ENCODE measurements at regions not wholly inside any gene's neighbourhood (a gene's known extent, or its start where the extent isn't known, plus 50 kb on each side); places are given as distances from the start of the nearest gene placed in this dataset.
"Not testable (repeated sequence)": the region's sequence is repeated elsewhere in the genome, so short reads cannot be mapped to it uniquely, and the experiment has no call there.

DNA sequence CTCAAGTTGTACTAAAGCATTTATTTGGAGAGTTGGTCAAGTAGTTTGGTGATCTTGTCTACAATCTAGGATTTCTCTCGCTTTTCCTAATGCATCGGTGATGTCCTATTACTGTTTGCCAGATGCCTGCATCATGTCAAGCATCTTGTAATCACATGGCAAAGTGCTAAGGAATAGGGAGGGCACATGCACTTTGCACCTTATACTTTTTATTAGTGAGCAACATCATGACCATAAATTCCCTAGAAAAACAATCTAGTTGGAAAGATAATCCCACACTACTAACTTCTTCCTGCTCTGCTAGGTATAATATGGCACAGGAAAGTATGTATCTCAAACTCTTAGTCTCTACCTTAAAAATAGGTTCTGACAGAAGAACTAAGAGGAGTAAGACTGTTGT lies 894.3 kb upstream of the SLITRK1 start:
- no peak for DNase-seq (ENCODE audit: low read depth, low spot score)

DNA sequence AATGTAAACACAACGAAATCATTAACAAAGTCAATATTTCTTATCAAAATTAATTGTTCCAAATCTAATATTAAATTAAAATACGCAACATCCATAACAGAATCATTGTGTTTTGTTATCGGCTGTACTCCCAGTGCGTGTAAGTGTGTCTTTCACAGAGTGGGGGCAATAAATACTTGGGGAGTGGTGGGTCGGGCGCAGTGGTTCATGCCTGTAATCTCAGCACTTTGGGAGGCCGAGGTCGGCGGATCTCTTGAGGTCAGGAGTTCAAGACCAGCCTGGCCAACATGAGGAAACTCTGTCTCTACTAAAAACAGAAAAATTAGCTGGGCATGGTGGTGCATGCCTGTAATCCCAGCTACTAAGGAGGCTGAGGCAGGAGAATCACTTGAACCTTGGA lies 893.6 kb upstream of the SLITRK1 start:
- DNase-seq (ENCODE audit: low read depth, low spot score) = not testable (repeated sequence)

DNA sequence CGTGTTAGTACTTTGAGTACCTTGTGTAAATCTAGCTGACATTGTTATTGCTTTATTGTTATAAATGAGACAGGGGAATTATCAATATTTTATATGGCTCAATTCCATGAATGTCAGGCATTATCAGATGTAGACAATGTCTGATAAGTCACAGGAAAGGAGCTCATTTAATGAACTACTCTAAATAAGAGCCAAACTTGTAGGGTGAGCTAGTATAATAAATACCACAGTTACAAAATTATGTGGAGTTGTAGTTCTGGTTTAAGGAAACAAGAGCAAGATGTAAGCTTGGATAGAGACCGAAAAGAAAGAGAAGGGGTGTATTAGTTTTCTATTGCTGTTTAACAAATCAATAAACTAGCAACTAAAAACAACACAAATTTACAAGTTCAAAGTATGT lies 891.8 kb upstream of the SLITRK1 start:
- DNase-seq (ENCODE audit: low read depth, low spot score) = no peak

DNA sequence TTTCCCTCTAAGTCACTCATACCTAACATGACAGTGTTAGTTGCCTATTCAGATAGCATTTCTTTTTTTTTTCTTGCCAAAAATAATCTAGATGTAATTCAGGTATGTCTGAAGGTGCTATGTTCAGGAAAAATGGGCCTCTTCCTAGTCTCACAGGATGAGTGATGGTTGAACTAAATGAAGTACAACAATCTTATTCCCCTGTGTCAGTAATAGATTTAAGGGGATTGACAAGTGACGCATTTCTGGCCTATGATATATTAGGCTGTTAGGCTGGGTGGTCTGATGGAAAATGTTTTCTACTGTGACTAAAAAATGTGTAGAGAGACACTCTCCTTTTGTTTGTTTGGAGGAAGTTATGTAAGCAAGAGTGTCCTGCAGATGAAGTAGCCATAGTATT lies 878.7 kb upstream of the SLITRK1 start:
- no peak for DNase-seq (ENCODE audit: low read depth, low spot score)

DNA sequence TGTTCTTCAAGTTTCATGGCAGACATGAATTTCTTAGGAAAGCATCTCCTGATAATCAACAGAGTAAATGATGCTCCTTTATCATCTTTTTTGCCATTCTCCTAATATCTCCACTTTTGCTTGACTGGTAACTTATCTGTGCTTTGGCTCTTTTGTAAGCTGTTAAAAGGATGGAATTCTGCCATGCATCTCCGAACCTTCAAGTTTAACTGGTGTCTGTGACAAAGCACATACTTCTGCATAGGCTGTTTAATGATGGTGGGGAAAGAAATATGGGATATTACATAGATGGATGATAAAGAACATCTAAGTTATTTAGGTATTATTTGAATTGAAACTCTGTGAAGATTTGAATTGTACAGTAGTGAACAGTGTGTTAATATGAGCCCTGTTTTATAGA lies 866.9 kb upstream of the SLITRK1 start:
- DNase-seq (ENCODE audit: low read depth, low spot score) = no peak

DNA sequence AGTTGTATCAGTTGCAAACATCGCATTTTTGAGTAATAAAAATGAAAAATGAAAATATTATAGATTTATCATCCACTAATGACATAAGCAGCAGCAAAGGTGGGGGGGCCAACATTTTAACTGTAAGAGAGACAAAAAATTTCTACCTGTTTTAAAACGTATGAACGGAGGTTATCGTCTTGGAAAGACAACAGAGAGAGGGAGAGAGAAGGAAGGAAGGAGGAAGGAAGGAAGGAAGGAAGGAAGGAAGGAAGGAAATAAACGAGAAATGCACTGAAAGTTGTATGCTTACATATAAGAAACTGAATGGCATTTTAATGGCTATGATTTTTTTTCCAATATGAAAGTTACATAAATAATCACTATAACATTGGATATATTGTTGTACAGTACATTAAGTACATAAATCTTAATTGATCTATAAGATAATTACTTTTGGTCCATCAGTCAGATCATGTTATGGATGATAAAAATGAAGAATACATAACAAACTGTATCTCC lies 862.8 kb upstream of the SLITRK1 start:
- DNase-seq (ENCODE audit: low read depth, low spot score) = no peak

DNA sequence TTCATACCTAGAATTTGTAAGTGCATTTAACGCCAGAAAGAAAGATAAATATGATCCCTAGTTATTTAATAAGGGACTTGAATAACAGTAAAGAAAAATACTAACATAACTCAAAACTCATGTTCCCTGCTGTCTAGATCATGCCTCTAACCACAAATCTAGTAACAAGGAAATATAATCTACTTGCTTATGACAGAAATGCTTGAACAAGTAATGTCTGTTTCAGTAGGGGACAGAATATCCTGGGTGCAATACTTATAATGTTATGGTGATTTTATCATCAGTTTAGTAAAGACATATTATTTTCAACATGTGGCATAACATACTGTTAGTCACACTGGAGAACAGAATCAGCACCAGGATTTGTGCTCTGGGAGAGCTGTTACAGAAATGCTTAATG lies 861.9 kb upstream of the SLITRK1 start:
- DNase-seq (ENCODE audit: low read depth, low spot score) = no peak

DNA sequence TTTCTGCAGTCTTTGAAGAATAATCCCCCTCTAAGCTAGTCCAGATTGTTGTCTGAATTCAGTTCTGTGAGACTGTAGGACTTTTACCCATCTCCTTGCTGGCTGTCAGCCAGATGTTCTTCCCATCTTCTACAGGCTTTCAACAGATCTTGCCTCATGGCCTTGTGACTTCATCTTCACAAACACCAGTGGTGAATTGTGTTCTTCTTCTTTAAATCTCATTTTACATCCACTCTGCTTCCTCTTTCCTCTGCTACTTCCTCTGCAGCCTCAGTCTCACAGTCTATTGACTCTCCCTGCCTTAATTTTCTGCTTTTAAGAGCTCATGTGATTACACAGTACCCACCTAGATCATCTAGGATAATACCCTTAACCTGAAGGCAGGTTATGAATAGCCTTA lies 859.0 kb upstream of the SLITRK1 start:
- DNase-seq (ENCODE audit: low read depth, low spot score) = no peak

DNA sequence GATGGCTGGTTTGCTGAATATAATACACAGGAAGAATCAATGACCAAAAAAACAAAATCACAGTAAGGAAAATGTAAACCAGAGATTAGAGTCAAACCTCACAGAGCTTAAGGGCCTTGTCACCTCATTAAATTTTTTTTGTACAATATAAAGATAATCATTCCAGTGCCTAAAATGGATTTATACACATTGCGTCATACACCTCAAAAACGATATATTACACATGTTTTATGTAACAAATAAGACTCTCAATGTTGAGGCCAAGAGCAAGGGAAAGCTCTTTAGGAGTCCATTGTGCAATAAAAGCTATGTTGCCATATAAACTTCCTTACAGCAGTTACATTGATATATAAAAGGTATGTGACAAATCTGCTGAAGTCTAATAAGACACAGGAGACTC lies 856.7 kb upstream of the SLITRK1 start:
- DNase-seq (ENCODE audit: low read depth, low spot score) = no peak

DNA sequence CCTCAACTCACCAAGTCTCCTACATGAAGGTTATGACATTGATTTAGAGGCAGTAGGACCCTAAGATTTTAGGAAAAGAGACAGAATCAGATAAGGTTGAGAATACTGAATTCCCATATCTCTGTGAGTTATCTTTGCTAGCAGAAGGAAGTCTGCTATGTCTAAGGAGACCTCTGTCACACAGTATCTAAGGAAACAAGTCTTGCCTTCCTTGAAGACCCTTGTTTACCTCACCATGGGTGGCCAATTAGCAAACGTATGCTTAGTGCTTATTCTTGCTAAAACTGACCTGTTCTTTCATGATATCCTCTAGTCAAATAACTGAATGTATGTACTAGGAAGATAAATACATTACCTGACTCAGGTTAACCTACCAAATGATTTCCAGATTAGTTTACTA lies 855.4 kb upstream of the SLITRK1 start:
- DNase-seq (ENCODE audit: low read depth, low spot score) = no peak

DNA sequence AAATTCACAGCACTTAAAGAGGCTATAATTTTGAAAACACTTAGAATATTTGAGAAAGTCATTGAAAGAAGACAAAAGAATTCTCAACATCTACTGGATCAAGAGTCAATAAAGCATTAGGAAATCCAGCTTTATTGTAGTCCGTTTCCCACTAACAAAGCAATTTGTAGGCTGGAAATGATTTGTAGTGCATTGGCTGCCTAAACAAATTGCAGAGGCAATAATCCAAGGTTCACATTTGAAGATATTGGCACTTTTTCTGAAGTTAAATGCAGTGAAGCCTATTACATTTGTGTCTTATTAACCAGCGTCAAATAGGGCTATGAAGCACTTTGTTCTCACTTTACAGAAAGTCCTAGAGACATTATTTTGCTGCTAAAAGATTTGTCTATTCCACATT lies 848.1 kb upstream of the SLITRK1 start:
- no peak for DNase-seq (ENCODE audit: low read depth, low spot score)

DNA sequence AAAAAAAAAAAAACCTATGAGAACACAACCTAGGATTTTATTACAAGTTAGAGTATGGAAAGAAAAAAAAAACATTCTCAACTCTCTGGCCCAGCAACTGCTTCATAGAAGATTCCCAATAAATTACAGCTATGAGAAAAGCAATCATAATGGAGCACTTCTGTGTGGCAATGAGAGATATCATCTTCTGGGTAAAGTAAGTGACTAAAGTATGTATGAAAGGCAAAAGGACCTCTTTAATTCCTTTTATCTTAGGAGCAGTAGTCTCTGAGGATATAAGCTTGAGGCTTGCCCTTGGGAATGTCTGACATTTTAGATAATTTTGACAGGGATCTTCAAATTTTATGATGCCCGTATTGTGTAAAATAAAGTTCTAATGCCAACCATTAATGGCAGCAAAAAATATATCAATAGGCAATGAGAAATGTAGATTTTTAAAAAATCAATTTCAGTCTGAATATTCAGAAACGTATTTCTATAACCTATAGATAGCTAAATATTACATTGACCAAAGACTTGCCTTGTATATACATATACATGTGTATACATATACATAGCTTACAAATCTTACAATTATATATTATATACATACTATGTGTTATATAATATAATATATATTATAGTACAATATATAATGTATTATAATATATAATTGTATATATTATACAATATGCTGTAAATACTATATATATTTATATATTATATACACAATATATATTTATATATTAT lies 823.9 kb upstream of the SLITRK1 start:
- DNase-seq (ENCODE audit: low read depth, low spot score) = no peak

DNA sequence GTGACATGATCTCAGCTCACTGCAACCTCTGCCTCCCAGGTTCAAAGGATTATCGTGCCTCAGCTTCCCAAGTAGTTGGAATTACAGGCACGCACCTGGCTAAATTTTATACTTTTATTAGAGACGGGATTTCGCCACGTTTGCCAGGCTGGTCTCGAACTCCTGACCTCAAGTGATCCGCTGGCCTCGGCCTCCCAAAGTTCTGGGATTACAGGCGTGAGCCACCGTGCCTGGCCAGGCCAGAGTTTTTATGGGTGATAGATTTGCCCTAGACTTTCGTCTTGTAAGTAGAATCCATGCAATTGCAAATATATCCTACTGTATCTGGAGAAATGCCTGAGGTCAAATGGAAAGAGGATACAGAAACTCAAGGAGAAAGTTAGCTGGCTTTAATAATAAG lies 819.9 kb upstream of the SLITRK1 start:
- no peak for DNase-seq (ENCODE audit: low read depth, low spot score)

DNA sequence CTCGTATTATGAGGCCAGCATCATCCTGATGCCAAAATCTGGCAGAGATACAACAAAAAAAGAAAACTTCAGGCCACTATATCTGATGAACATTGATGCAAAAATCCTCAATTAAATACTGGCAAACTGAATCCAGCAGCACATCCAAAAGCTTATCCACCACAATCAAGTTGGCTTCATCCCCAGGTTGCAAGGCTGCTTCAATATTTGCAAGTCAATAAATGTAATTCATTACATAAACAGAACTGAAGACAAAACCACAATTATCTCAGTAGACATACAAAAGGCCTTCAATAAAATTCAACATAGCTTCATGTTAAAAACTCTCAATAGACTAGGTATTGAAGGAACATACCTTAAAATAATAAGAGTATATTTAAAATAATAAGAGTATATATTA lies 815.3 kb upstream of the SLITRK1 start:
- not testable (repeated sequence) for DNase-seq (ENCODE audit: low read depth, low spot score)

DNA sequence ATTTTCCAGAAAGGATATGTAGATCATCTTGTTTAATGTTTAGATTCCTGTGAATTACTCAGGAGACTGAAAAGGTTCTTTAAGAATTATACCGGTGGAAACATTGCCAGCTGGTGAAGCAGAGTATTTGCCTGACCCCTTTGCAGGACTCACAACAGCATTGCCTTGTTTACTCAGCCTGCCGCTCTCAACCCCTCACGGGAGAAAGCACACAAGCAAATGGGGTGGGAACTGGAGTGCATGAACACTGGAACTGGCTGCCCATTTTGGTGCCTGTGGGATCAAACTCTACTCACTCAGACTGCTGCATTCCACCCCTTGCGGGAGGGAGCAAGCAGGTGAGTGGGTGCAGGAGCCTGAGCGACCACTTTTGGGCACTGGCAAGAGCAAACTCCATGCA lies 804.7 kb upstream of the SLITRK1 start:
- DNase-seq (ENCODE audit: low read depth, low spot score) = no peak

DNA sequence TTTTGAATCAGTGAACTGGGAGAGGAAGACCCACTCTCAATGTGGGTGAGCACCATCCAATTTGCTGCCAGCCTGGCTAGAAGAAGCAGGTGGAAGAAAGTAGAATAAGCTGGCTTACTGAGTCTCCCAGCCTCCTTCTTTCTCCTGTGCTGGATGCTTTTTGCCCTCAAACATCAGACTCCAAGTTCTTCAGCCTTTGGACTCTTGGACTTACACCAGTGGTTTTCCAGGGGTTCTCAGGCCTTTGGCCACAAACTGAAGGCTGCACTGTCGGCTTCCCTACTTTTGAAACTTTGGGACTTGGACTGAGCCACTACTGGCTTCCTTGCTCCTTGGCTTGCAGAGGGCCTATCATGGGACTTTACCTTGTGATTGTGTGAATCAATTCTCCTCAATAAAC lies 804.2 kb upstream of the SLITRK1 start:
- DNase-seq (ENCODE audit: low read depth, low spot score) = no peak

DNA sequence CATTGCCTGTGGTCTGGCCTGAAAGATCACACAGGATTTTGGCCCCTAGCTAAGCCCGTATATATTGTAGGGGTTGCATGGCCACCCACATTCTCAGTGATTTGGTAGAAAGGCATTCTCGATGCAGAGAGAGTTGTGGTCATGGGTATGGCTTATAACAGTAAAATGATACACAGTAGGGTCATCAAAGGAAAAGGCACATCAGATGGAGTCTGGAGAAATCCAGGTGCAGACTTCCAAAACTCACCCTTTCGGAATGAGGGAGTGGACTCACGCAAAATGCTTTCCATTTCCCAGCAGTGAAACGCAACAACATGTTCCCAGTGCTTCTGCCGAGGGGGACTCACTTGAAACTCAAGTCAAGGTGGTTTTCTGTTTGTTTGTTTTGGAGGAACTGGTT lies 802.5 kb upstream of the SLITRK1 start:
- no peak for DNase-seq (ENCODE audit: low read depth, low spot score)

DNA sequence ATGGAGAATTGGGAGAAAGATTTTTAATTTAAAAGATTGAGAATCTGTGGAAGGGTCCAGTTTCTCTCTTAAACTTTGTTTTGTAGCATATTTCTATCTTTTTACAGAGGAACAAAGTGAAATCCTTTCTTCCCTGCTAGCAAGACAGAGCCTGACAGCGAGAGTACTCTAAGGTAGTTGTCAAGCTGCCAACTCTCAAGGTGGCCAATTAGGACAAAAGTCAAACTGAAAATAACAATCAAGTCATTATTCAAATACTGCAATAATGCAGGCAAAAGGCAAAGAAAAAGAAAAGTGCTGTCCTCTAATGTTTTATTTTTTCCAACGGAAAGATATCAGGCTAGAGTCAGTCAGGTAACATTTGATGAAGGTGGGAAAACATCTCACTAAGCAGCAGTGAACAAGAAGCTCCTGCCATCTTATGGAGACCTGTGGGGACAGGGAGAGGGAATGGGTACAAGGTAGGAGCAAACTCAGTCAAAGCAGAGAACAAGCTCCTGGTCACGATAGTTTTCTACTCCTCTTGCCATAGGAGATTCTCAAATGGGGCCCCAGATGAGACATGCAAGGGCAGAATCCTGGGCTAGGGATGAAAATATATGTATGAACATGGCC lies 801.9 kb upstream of the SLITRK1 start:
- no peak for DNase-seq (ENCODE audit: low read depth, low spot score)

DNA sequence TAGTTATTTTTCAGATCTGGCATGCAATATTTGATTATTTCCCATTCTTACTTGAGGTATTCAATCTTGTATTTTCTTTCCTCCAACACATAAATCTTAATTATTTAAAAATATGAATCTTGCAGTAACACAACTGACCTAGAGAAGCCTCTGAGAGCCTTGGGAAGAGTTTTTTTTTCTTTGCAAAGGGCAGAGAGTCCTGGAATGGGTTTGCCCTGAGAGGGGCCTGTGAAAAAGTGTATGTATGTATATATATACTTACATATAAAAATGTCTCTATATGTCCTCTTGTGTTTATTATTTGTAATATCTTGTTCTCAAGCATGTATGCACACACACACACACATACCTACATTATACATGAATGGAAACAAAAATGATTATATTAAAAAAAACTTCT lies 801.2 kb upstream of the SLITRK1 start:
- no peak for DNase-seq (ENCODE audit: low read depth, low spot score)

DNA sequence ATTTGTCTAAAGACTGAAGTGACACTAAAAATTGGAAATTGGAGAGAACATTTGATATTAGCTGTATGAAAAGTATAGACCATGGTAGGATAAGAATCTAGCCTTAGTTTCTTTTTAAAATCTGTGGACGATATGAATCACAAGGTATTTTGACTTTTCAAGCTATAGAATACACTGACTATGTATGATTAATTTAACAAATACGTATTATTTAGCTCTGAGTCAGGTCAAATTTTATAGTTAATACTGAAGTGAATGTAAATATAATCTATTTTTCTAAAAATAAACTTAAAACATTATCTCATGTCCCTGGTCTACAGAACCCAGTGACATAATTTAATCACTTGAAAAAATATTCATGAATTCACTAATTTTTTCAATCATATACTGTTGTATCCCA lies 795.6 kb upstream of the SLITRK1 start:
- no peak for DNase-seq (ENCODE audit: low read depth, low spot score)

DNA sequence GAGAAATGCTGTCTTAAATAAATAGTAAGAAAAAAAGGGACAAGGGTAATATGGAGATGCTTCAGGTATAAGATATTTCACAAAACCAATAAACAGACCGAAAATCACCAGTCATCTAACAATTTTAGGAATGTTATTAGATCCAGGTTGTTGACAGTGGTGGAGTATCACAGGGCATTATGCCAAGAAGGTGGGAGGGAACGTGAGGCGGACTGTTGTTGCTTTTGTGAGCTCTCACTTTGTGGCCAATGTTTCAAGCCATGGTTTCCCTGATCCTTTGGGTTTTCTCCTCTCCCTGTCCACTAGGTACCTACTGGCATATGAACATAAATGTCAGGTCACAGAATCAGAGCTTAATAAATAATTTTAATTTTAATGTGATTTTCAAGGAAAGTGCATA lies 790.3 kb upstream of the SLITRK1 start:
- no peak for DNase-seq (ENCODE audit: low read depth, low spot score)

DNA sequence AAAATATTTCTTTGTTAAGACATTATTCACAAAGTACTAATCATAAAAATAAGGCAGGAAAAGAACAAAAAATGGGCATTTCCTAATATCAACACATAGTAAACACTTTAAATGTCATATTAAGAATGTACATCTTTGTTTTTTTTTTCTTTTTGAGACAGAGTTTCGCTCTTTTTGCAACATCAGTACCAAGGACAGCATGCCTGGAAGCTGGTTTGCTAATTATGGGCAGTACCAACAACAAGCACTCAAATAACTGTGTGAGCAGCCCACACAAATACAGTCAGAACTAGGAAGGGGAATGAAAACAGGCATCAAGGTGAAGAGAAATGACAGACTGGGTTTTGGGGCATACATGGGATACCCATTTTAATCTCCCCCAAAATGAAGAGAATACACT lies 788.0 kb upstream of the SLITRK1 start:
- peak; percentile 17 for DNase-seq (ENCODE audit: low read depth, low spot score)

DNA sequence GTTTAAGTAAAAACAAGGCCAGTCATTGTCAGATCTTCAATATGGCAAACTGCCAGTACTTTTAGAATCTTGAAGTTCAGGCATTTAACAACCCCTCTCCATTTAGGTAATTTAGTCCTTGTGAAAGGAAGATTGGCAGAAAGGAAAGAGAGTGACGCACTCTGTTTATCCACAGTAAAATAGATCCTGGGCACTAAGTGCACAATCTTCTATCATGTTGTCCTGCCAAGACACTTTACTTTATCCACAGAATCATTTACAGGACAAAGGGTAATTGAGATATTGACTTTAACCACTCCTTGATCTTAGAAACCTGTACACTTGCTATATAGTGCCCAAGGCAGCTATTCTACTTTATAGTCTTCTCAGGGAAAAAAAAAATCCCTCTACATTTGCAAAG lies 786.4 kb upstream of the SLITRK1 start:
- no peak for DNase-seq (ENCODE audit: low read depth, low spot score)

DNA sequence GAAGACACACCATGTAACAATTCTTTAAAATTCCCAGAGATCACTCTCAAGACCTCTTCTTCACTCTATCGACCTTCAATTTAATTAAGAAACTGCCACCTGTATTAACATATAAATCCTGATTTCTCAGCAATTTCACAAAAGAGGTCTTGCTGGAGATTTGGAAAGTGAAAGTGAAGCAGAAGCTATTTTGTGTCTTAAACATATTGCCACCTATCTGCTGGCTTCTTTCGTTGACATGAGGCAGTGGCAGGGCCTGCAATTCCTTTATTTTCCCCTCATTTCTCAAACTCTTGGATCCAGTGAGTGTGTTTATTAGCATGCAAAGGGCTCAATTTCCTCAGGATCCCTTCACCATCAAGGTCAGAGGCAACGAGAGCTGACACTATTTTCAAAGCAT lies 780.2 kb upstream of the SLITRK1 start:
- no peak for DNase-seq (ENCODE audit: low read depth, low spot score)

Measured in astrocyte of the hippocampus (primary cell).